NCI-H1930 (cell line): ENCODE measurements at regions not wholly inside any gene's neighbourhood (a gene's known extent, or its start where the extent isn't known, plus 50 kb on each side); places are given as distances from the start of the nearest gene placed in this dataset.
"Not testable (repeated sequence)": the region's sequence is repeated elsewhere in the genome, so short reads cannot be mapped to it uniquely, and the experiment has no call there.

Source experiments
- DNase-seq, 2 experiments: peaks; one replicate each; lab custom pipeline; 2025; lab: John Stamatoyannopoulos, UW

- no peak for DNase-seq
Measured at GRCh38 chr2:124967325-124967724, 942.2 kb downstream of the CNTNAP5 start.

GRCh38 chr2:124970030-124970429 lies 944.9 kb downstream of the CNTNAP5 start:
- no peak for DNase-seq

- no peak for DNase-seq
Measured at GRCh38 chr2:124973396-124973795, 948.3 kb downstream of the CNTNAP5 start.

GRCh38 chr2:124975224-124975623 lies 950.1 kb downstream of the CNTNAP5 start:
- no peak for DNase-seq

- no peak for DNase-seq
Measured at GRCh38 chr2:124975648-124976047, 950.6 kb downstream of the CNTNAP5 start.

- no peak for DNase-seq
Measured at GRCh38 chr2:124978597-124978996, 953.5 kb downstream of the CNTNAP5 start.

GRCh38 chr2:124983595-124983994 lies 958.5 kb downstream of the CNTNAP5 start:
- no peak for DNase-seq

- no peak for DNase-seq
Measured at GRCh38 chr2:124985270-124985669, 960.2 kb downstream of the CNTNAP5 start.

GRCh38 chr2:124986136-124986535 lies 961.0 kb downstream of the CNTNAP5 start:
- DNase-seq, result no peak

GRCh38 chr2:124986870-124987269 lies 961.8 kb downstream of the CNTNAP5 start:
- not testable (repeated sequence) for DNase-seq

GRCh38 chr2:124987436-124987835 lies 962.3 kb downstream of the CNTNAP5 start:
- not testable (repeated sequence) for DNase-seq

- no peak for DNase-seq
Measured at GRCh38 chr2:124988111-124988510, 963.0 kb downstream of the CNTNAP5 start.

GRCh38 chr2:124988794-124989193 lies 963.7 kb downstream of the CNTNAP5 start:
- no peak for DNase-seq

GRCh38 chr2:124993809-124994208 lies 968.7 kb downstream of the CNTNAP5 start:
- DNase-seq, result no peak

- DNase-seq, result no peak
Measured at GRCh38 chr2:124995185-124995912, 970.3 kb downstream of the CNTNAP5 start.

GRCh38 chr2:124996406-124996805 lies 971.3 kb downstream of the CNTNAP5 start:
- DNase-seq, result no peak

GRCh38 chr2:124999906-125000305 lies 974.8 kb downstream of the CNTNAP5 start:
- DNase-seq, result no peak

- no peak for DNase-seq
Measured at GRCh38 chr2:125004106-125004800, 979.2 kb downstream of the CNTNAP5 start.

- DNase-seq, result no peak
Measured at GRCh38 chr2:125006676-125007075, 981.6 kb downstream of the CNTNAP5 start.

GRCh38 chr2:125028721-125029120 lies 1003.6 kb downstream of the CNTNAP5 start:
- DNase-seq, result not testable (repeated sequence)

GRCh38 chr2:125033871-125034270 lies 1008.8 kb downstream of the CNTNAP5 start:
- no peak for DNase-seq

GRCh38 chr2:125037135-125037653 lies 1012.1 kb downstream of the CNTNAP5 start:
- DNase-seq, result no peak

GRCh38 chr2:125041846-125042245 lies 1016.8 kb downstream of the CNTNAP5 start:
- DNase-seq, result no peak
